ENCODE measurements at regions not wholly inside any gene's neighbourhood (a gene's known extent, or its start where the extent isn't known, plus 50 kb on each side); places are given as distances from the start of the nearest gene placed in this dataset.

GRCh38 chr2:88832992-88833389 is 141.5 kb downstream of the RPIA start:
- DNase-seq (ENCODE audit: low read depth) = no peak

DNA sequence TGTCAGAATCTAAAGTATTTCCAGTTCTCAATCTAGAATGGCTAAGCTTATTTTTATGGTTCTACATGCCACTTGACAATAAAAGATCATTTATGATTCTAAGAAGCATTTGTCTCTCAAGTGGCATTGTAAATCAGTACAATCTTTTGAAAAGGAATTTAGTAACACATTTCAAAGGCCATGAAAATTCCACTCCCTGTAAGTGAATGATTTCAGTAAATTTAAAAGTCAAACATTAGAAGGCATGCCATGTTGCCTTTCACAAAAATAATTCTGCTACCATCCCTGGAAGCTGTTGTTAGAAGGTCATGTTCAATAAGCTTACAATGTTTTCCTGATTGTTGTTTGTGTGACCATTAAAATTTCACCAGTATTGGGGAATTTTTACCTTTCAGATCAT is 142.9 kb downstream of the RPIA start:
- no peak for DNase-seq (ENCODE audit: low read depth)

GRCh38 chr2:88834866-88835265 is 143.4 kb downstream of the RPIA start:
- no peak for DNase-seq (ENCODE audit: low read depth)

DNA sequence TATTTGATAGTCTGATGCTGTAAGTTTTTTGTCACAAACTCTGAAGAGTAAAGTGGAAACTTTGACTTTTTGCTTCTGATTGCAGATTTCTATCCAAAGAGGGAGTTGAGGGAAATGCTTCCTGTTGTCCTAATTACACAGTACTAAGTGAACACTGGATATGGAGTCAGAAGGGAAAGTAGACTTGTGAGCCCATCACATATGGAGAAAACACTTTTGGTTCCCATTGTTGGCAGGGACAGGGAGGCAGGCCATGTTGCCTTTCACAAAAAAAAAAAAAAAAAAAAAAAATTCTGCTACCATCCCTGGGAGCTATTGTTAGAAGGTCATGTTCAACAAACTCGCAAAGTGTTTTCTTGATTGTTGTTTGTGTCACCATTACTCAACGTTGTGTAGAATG is 144.3 kb downstream of the RPIA start:
- DNase-seq (ENCODE audit: low read depth) = no peak

GRCh38 chr2:88836351-88836750 is 144.9 kb downstream of the RPIA start:
- DNase-seq (ENCODE audit: low read depth) = no peak

DNA sequence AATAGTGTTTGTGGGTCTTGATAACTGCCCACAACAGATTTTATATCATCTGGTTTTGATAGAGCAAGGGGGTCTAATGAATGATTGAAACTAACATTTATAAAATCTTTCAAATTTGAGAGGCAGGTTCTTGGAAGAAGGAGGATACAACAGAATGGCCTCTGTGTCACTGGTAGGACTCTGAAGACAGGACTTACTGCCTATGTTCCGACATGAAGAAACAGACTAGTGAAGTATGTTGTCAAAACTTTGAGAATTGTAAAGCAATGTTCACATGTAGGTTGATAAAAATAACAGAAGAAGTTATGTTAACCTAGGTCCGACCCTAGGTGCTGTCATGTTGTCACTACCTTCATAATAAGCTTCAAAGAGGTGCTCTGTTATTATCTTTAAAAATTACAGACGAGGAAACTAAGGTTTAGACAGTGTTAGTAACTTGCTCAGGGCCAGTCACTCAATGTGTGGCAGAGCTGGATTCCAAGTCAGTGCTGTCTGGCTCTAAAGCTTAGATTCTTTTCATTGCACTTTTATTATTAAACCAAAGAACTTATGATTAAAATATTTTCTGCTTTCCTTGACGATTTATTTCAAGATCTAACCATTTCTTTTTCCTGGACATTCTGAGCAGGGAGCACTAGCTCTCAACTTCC is 146.2 kb downstream of the RPIA start:
- no peak for DNase-seq (ENCODE audit: low read depth)

- no peak for DNase-seq (ENCODE audit: low read depth)
Observed at GRCh38 chr2:88838165-88838635, 146.7 kb downstream of the RPIA start.

DNA sequence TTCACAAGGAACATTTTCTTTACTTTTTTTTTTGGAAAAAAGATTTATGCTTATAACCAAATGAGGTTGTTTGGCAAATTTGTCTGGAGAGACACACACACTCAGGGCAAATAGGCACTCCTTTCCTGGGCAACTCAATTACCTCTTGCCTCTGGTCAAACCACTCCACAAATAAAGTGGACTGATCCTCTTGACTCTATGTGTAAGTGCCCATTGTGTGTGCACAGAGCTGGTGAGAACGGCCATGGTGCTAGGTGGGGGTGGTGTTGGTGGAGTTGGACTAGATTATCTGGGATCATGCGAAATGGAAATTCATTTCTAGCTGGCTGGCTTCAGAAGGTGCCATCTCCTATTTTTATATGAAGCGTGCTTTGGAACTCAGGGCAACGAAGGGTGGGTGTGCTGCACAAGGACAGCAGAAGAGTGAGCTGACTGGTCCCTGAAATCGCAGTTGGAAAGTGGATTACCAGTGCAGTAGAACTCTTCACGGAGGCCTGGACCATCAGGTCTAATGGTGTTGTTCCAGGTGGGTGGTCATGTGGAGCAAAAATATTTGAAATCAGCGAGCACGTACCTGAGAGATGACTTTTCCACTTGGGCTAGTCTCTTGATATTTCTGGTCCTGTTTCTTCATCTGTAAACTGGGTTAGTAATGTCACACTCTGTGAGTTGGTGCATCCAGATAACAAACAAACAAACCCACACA is 149.9 kb downstream of the RPIA start:
- no peak for DNase-seq (ENCODE audit: low read depth)

GRCh38 chr2:88842656-88843460 is 151.4 kb downstream of the RPIA start:
- no peak for DNase-seq (ENCODE audit: low read depth)

DNA sequence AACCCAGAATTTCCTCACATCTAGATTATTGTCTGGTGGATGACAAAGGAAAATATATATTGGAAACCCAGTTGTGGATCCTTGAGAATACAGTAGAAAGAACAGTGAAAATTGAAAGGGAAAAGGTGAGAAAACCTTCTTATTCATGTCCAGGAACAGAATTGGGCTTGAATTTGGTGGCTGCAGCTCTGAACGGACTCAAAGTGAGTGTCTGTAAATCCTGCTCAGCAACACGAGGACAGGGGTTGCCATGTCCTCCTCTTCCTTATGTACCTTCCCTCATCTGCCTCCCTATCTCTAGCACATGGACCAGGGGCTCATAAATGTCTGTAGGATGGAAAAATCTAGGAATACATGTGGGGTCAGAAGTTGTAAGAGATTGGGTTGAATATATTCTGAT is 152.2 kb downstream of the RPIA start:
- DNase-seq (ENCODE audit: low read depth) = no peak

DNA sequence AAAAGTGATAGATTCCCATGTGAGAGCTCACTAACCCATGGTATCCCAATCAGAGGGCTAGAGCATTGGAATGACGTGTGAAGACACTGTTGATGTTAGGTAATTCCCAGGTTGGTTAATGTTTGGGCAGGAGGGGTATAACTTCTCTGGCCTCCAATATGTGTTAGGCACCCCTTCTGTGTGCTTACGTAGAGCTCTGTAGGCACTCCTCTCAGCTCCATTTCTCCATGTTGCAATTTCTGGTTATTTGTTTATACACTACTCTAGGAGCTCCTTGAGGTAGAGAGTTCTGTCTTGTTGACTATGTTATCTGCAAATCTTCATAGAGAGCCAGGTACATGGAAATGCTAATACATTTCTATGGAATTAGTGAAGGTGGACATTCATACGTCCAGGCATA is 153.5 kb downstream of the RPIA start:
- no peak for DNase-seq (ENCODE audit: low read depth)

DNA sequence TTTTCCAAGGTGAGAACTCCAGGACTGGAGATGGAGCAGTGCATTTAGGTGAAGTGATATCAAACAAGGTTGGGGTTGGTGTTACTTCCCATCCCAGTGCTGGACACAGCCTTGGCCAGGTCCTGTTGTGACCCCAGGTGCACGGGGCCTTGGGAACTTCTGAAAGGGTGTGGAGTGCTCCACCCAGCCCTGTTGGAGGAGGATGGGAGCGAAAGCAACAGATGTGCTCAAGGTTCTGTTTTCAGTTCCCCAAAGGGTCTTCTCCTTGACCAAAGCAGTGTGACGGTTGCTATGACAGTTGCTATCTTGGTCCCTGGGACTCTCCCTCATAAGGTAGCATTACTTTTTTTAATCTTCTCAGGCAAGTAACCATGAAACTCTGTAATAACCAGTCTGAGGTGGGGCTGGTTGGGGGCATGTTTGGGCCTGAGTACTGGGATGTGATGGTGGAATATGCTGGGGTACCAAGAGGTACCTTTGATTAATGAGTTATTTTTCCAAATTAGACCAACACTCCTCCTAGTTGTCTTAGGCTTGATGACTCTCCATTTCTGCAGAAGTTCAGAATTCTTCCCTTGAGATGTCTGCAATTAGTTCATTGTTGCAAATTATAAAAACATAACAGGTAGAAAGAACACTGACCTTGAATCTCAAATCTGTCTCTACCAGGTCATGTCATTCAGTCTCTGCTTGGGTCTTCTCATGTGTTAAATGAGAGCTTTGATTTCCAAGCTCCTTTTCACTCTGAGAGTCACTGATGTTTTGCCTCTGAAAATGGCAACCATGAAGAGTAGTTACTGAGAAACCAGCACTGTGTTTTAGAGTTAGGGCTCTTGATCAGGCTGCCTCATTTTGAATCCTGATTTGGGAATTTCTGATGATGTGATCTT is 154.5 kb downstream of the RPIA start:
- no peak for DNase-seq (ENCODE audit: low read depth)

DNA sequence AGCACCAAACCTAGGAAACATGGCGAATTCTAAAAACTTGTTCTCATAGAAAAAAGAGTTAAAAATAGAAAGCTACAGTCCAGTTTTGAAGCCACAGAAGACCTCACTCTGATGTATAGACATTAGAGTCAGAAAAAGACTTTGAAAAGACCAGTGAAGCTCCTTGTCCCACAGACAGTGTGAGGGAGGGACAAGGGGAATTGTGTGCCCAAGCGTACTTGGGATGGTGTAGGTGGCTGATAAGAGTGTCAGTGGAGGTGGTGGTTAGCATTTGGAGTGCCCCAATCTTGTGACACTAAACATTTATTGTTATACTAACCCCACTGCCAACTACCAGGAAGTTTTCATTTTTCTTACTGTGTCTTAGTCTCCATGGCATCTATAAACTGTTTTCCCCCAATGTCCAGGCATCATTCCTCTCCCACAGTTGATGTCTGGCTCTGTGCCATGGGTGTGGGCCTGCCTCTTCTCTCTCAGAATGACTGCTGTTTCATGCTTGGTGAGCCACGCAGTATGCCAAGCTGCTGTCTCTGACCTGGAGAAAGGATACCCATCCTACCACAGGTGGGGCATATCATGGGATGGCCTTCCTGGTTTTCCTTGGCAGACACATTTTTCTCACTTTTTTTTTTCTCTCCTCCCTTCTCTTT is 161.4 kb downstream of the RPIA start:
- DNase-seq (ENCODE audit: low read depth) = no peak

DNA sequence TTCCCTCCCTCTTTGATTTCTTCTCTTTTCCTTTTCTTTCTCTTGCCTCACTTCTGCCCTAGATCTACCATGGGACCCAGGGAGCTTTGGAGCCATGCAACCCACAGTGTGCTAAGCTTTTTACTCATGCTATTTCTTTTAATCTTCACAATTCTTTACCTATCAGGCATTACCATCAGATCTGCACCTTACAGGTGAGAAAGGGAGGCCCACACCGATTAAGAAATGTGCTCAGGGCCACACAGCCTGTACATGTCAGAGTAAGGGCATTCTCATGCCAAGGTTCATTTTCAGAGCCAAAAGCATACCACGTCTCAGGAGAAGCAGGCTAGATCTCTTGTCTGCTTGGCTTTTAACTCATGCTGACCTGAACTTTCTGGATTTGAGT is 161.9 kb downstream of the RPIA start:
- DNase-seq (ENCODE audit: low read depth) = no peak

DNA sequence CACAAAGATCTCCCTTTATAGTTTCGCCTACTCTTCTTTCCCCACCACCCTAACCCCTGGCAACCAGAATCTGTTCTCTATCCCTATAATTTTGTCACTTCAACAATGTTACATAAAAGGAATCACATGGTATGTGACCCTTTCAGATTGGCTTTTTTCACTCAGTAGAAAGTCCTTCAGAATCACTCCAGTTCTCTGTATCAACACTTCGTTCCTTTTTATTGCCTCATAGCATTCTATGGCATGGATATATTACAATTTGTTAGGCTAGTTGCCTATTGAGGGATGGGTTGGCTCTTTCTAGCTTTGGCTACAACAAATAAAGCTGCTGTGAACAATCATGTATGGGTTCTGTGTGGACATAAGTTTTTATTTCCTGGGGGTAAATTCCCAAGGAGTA is 163.1 kb downstream of the RPIA start:
- DNase-seq (ENCODE audit: low read depth) = no peak

GRCh38 chr2:88855620-88856408 is 164.3 kb downstream of the RPIA start:
- no peak for DNase-seq (ENCODE audit: low read depth)

GRCh38 chr2:88856409-88857135 is 165.1 kb downstream of the RPIA start:
- no peak for DNase-seq (ENCODE audit: low read depth)

- no peak for DNase-seq (ENCODE audit: low read depth)
Observed at GRCh38 chr2:88857274-88857741, 165.8 kb downstream of the RPIA start.

DNA sequence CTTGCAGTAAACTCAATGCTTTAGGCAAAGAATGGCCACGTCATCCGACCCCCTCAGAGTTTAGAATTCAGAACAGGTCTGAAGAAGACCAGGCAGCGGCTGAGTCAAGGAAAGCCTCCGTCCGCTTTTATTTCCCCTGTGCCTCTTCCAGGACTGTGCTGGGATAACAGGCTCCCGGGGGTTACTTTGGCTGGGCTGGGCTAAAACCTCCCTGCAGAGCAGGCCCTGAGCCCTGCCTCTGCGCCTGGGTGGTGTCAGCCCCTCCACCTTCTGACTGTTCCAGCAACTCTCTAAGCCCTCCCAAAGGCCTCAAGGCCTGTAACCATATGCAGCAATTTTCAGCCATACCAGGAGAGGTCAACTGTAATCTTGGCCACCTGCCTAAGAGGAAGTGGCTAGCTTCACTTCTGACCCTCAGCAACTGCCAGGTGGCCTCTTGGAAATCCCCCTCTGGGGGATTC is 166.5 kb downstream of the RPIA start:
- DNase-seq (ENCODE audit: low read depth) = peak; percentile 43

- DNase-seq (ENCODE audit: low read depth) = no peak
Observed at GRCh38 chr2:88859461-88859860, 168.0 kb downstream of the RPIA start.

All from CMK (cell line).